GM19395 (cell line): ENCODE measurements at regions not wholly inside any gene's neighbourhood (a gene's known extent, or its start where the extent isn't known, plus 50 kb on each side); places are given as distances from the start of the nearest gene placed in this dataset.

Experiments used
- ATAC-seq: cut with Tn5 transposase; IDR thresholded peaks from one replicate; pipeline ENCODE4 v1.9.1; 2021; ENCODE audit warnings: mild to moderate bottlenecking, moderate library complexity; ENCODE audit not compliant: unreplicated experiment

DNA sequence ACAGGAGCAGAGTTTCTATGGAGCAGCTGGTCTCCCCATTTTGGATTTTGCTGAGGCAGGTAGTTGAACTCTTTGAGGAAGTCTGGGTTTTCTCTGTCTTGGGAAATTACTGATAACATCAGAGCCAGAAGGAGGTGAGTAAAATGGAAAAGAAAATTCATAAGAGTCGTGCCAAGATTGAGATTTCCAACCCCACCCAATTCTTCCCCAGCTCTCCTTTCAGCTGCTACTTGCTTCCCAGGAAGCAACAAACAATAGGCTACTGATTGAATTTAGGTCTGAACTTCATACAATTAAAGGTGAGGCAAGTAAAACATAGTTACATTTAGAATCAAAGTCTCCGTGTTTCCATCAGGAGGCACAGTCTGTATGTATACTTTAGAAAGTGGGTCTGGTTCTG, 54.6 kb upstream of the EOLA2 start:
- ATAC-seq = no peak

DNA sequence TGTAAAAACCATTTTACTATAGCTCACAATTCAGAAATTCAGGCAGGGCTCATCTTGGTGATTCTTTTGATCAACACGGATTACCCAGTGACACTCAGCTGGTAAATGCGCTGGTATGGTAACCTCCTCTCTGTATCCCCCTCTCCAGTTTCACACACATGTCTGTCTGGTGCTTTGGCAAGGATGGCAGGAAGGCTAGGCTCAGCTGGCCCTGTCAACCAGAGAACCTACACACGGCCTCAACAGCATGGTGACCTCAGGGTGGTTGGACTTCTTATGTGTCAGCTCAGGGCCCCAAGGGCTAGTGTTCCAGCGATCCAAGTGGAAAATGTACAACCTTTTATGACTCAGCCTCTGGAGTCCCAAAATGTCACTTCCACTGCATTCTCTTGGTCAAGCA, 55.7 kb upstream of the EOLA2 start:
- ATAC-seq = no peak

DNA sequence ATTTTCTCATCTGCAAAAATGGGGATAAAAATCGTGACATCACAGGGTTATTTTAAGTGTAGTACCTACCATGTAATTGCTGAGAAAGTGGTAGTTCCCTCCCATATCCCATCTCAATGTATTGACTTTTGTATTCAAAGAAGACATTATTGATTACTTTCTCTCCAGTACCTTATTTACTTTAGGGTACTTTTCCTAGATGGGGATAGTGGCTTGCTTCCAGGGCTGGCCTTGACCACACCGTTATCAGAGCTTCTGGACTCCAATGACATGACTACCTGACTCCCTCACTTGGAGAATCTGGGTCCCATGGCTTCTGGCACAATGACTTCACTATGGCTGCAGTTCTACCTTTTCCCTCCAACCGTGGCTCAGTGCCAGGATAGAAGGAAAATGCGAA, 58.2 kb upstream of the EOLA2 start:
- no peak for ATAC-seq

GRCh38 chrX:150005027-150005426, 66.7 kb upstream of the EOLA2 start:
- no peak for ATAC-seq

DNA sequence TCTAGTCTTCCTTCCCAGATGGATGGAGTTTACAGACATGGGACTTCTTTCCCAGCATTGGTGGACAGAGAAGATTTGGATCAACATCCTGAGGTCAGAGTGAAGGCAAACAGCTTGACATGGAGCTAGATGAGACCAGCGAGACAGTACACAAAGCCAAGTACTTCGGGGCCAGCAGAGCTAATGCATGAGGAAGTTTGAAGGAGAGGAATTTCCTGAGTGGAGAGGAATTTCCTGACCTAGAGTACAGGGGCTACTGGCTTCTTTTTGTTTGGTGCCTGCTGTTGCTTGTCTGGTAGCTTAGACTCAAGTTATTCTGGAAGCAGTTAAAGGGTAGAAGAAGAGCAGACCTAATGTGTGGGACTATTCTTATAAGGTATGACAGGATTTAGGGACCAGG, 69.1 kb upstream of the EOLA2 start:
- no peak for ATAC-seq

DNA sequence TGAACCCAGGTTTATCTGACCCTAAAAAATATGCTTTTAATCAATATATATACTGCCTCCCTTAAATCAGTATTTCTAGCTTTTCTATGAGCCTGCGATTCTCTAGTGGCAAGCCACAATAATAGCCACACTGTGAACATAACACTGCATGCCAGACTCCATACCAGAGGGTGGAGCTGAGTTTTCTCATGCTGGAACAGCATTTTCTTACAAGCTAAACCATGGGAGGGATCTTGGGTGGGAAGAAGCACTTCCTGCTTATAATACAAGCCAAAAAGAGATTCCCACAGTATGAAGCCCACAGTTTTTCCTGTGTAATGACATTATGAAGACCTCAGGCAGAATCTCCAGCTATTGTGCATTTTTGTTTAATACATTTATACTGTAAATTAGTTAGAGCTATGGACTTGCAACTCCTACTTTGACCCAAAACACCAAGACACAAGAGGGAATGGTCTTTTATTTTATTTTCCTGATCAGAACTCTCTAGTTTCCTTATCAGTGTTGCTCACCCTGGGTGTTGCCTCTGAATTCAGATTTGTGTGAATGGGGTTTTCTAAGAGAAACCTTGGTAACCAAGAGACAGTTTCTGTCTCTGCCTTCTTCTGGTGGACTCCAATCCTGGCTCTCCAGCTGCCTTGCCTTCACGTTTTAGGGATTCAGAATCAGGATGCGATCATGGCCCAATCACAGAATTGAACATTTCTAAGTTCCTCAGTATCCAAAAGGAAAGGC, 74.5 kb upstream of the EOLA2 start:
- ATAC-seq = no peak

DNA sequence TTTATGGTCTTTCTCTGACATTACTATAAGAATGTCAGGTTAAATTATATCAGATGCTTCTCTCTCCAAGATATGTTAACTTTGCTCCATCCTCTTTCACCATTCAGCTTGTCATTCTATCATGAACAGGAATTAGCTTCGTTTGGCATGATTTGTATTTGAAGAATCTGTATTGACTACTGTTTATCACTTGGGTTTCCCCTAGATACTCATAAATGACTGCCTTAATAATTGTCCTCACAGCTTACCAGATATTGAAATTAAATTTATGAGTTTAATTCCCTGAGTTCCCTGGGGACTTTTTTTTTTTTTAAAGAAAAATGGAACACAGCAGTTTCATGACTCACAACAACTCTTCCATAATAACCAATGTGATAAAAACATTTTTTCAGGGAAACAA, 76.2 kb upstream of the EOLA2 start:
- ATAC-seq = no peak

DNA sequence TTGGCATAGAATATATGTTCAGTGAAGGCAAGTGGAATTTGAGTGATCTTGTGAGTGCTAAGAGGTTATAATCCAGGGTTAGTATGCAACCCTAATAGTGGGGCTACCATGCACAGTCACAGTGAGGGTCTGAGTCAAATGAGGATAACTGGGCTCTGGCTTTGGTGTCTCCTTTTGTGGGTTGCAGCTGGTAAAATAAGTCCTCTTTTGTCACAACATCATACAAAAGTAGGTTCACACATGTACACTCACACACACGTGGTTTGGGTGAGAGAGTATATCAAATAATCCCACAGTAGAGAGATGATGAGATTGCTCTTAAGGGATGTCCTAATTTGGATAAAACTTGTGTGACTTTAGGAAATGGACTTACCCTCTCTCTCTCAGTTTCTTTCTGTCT, 79.6 kb upstream of the EOLA2 start:
- no peak for ATAC-seq

- no peak for ATAC-seq
Observed at GRCh38 chrX:150018931-150019361, 80.7 kb upstream of the EOLA2 start.

GRCh38 chrX:150028692-150029091, 90.4 kb upstream of the EOLA2 start:
- ATAC-seq = peak; percentile 75

- no peak for ATAC-seq
Observed at GRCh38 chrX:150032742-150033141, 94.5 kb upstream of the EOLA2 start.

DNA sequence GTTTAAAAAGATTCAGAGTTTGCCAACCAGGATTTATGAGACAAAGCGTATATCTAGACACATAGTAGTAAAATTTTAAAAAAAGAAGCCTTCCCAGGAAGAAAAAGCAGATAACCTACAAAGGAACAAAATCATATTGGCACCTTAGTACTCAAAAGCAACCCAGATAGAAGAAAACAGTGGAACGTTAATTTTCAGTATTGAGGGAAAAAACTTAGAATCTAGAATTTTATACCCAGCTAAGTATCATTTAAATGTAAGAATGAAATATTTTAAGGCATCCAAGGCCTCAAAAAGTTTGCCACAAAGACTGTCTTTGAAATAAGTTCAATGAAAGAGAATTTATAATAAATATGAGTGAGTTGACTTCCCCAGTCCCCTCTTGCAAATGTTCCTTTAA, 96.5 kb upstream of the EOLA2 start:
- ATAC-seq = no peak

DNA sequence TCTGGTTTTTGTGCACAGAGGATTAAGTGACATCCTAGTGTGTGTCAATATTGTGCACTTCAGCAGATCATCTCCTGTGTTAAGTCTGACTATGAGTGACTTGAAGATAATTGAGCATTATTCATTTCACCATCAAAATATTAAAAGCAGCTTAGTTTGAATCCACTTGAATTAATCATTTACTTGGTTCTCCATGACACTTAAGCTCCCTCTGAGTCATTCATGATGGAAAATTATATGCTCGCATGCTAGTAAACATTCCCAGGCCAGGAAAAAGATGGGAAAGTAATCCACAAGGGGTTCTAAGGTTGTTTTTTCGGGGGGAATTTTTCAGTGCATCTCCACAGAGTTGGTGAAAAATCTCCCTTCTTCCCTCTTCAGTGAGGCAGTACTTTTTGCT, 97.2 kb upstream of the EOLA2 start:
- no peak for ATAC-seq

DNA sequence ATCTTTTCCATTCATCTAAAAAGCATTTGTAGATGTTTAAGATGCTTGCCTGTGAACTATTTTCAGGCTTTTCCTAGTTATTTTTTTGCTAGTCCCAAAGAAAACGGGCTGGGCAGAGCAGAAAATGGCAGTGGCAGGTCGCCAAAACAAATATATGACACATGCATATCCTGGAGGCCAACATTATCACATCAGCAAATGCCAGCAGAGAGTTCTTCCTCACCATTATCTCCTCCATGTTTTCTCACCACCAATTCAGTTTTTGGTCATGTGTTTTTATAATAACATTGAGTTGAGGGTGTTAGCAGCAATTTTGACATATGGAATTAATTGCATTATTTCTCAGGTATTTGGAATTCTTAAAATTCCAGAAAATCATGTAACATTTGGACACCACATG, 97.9 kb upstream of the EOLA2 start:
- no peak for ATAC-seq

DNA sequence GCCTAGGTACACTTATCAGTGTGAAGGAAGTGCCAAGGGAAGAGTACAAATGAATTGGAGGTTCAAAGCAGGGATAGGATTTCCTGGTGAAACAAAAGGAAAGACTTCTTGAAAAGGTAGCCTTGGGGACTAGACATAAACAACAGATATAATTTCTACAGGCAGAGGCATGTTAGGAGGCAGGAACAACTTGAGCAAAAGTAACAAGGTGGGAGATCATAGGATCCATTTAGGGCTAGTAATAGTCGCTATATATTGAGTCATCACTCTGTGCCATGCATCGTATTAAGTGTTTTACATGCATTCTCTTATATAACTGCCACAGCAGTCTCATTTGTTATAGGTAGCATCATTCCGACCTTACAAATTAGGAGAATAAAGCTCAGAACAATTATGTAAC, 98.3 kb upstream of the EOLA2 start:
- ATAC-seq = no peak

DNA sequence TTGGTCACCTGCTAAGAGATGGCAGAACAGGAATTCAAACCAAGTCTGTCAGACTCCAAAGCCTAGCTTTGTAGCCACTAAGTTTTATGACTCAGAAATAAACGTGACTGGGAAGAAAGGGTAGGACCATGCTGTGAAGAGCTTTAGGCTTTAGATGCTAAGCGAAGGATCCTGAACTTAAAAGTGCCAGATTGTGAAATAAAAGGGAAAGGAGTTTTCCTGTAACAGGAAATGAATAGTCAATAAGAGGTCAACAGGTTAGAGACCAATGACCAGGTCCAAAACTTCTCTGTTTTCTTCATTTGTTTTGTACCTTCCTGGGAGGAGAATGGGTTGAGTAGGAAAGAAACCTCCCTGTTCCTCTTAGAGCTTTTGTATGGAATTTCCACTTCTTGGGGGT, 98.8 kb upstream of the EOLA2 start:
- ATAC-seq = no peak

GRCh38 chrX:150038315-150038714, 100.0 kb upstream of the EOLA2 start:
- no peak for ATAC-seq

DNA sequence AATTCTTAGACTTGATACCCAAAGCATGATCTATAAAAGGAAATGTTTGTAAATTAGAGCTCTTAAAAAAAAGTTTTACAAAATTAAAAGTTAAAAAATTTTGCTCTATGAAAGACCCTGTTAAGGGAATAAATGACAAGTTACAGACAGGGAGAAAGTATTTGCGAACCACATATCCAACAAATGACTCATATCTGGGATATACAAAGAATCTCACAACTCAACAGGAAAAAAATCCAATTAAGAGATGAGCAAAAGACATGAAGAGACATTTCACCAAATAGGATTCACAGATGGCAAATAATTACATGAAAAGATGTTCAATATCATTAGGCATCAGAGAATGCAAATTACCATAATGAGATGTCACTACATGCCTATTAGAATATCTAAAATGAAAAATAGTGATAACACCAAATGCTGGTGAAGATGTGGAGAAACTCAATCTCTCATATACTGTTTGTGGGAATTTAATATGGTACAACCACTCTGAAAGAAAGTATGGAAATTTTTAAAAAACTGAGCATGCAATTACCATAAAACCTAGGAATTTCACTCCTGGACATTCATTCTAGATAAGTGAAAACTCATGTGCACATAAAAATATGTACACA, 100.8 kb upstream of the EOLA2 start:
- ATAC-seq = no peak

- no peak for ATAC-seq
Observed at GRCh38 chrX:150041208-150041607, 102.9 kb upstream of the EOLA2 start.

GRCh38 chrX:150044556-150044955, 106.3 kb upstream of the EOLA2 start:
- no peak for ATAC-seq

- ATAC-seq = no peak
Observed at GRCh38 chrX:150047818-150048217, 109.5 kb upstream of the EOLA2 start.

DNA sequence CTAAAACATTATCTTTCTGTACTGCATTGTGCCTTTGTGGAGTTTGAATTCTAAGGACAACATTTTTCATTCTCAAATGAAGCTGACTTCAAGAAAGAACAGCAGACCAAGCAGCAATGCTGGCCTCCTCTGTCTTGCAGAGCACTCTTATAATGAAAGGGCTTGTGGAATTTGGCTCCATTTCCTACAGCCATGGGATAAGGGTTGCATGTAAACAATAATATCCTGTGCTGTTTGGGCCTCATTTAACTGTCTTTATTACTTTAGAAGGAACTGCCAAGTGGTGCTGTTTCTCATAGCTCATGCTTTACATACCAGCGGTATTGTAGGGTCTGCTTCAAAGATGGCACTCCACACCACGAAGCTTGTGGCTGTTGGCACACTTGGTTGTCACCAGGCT, 111.4 kb upstream of the EOLA2 start:
- ATAC-seq = no peak

- no peak for ATAC-seq
Observed at GRCh38 chrX:150050387-150050786, 112.1 kb upstream of the EOLA2 start.
